GM12891 (cell line): ENCODE measurements at regions not wholly inside any gene's neighbourhood (a gene's known extent, or its start where the extent isn't known, plus 50 kb on each side); places are given as distances from the start of the nearest gene placed in this dataset.
"Not testable (repeated sequence)": the region's sequence is repeated elsewhere in the genome, so short reads cannot be mapped to it uniquely, and the experiment has no call there.

Experiments used
- DNase-seq: peaks from one replicate; pipeline ENCODE4 v3.0.0; 2011; ENCODE audit warnings: low spot score; ENCODE audit not compliant: insufficient read length
- FAIRE-seq: peaks from 2 replicates; lab custom pipeline; 2011; peaks lifted over from hg19 to GRCh38; lab: Jason Lieb, UNC
- PAX5 ChIP-seq: IDR thresholded peaks from 2 replicates; pipeline ENCODE4 v1.6.1; 2011; ENCODE audit warnings: low read length, moderate library complexity, mild to moderate bottlenecking; ENCODE audit not compliant: insufficient read depth, severe bottlenecking
- POLR2A ChIP-seq: IDR thresholded peaks from 2 replicates; pipeline ENCODE4 v1.6.1; 2011; ENCODE audit warnings: low read depth, low read length, control low read depth
- POLR2AphosphoS5 ChIP-seq: IDR thresholded peaks from 2 replicates; pipeline ENCODE4 v1.6.1; 2011; ENCODE audit warnings: low read depth, low read length, control low read depth
- POU2F2 ChIP-seq: IDR thresholded peaks from 2 replicates; pipeline ENCODE4 v1.6.1; 2011; ENCODE audit warnings: low read depth, mild to moderate bottlenecking, control low read depth, low read length, moderate library complexity
- SPI1 ChIP-seq: IDR thresholded peaks from 2 replicates; pipeline ENCODE4 v1.6.1; 2011; ENCODE audit warnings: low read depth, low read length, control low read depth
- TAF1 ChIP-seq: IDR thresholded peaks from 2 replicates; pipeline ENCODE4 v1.6.1; 2011; ENCODE audit warnings: low read depth, low read length, control low read depth

- TF ChIP-seq POU2F2 (no peak), POLR2A (no peak), PAX5 (no peak), TAF1 (no peak), POLR2AphosphoS5 (no peak), SPI1 (no peak)
- no peak for DNase-seq
- no peak for FAIRE-seq
These were observed 1169.9 kb downstream of the TYW1 start for GRCh38 chr7:68166525-68166924.

GRCh38 chr7:68173513-68173912, 1176.9 kb downstream of the TYW1 start:
- DNase-seq = no peak
- no peak for TF ChIP-seq POU2F2
- FAIRE-seq = no peak

DNA sequence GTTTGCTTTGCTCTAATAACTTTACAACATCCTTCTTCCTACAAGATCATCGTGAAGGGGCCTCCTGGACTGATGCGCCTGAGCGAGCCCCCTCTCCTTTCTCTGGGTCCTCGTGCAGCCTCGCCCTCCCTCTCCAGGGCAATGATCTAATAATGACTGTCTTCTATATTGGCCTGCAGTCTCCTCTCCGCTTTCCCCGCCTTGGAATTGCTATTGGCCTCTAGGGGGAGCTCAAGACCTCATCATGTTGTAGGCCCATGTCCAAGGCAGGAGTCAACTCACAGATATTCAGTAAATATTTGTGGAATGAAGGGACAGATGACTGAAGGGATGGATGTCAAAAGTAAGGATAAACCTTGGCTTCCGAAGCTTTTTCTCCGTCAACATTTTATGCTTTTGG, 1180.3 kb downstream of the TYW1 start:
- no peak for TF ChIP-seq TAF1
- TF ChIP-seq POLR2A = no peak
- TF ChIP-seq SPI1 = no peak
- TF ChIP-seq PAX5 = no peak
- TF ChIP-seq POLR2AphosphoS5 = no peak
- TF ChIP-seq POU2F2 = no peak
- FAIRE-seq = no peak
- DNase-seq = peak; percentile 23

DNA sequence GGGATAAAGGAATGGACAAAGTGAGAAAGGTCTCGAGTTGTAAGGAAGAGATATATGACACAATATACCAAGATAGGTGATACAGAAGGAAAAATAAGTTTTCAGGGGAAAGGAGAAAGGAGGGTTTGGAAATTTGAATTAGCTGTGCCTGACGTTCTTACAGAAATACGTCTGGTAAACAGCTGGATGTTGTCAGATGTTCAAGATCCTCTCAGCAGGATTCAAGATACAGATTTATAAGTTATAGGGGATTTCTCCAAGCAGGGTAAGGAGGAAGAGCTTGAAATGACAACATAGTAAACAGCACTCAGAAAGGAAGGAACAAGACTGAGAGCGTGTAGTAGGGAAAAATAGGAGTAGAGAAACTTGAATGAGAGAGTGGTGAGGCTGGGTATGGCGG, 1184.1 kb downstream of the TYW1 start:
- TF ChIP-seq POLR2AphosphoS5 (no peak), PAX5 (no peak), POLR2A (no peak), TAF1 (no peak), SPI1 (no peak), POU2F2 (no peak)
- DNase-seq (no peak), FAIRE-seq (no peak)

- TF ChIP-seq PAX5 (no peak), TAF1 (no peak), POLR2AphosphoS5 (no peak), SPI1 (no peak), POLR2A (no peak), POU2F2 (no peak)
- FAIRE-seq (no peak), DNase-seq (no peak)
These were observed 1186.5 kb downstream of the TYW1 start for GRCh38 chr7:68183176-68183575.

- no peak for DNase-seq
- no peak for TF ChIP-seq SPI1
- TF ChIP-seq PAX5 = no peak
- no peak for TF ChIP-seq TAF1
- no peak for TF ChIP-seq POU2F2
- no peak for TF ChIP-seq POLR2A
- no peak for TF ChIP-seq POLR2AphosphoS5
- no peak for FAIRE-seq
These were observed 1189.2 kb downstream of the TYW1 start for GRCh38 chr7:68185631-68186456.

GRCh38 chr7:68187532-68187931, 1190.9 kb downstream of the TYW1 start:
- DNase-seq (no peak), FAIRE-seq (no peak)
- TF ChIP-seq POLR2AphosphoS5 (no peak), POLR2A (no peak), PAX5 (no peak), SPI1 (no peak), POU2F2 (no peak), TAF1 (no peak)

DNA sequence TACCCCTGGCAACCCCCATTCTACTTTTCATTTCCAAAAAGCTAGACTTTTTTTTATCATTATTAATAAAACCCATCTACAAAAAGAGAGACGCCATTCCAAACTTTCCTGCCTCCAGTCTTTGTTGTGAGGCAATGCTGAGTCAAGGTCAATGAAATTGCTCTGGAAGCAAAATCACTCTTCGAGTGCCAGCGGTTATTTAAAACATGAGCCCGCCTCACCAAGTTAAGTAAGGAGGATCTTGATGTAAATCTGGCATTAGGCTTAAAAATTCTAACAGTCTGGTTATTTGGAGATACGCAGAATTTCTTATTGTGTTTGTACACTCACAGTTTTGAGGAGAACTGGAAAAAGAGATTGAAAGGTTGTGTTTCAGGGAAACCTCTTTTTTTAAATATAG, 1196.3 kb downstream of the TYW1 start:
- no peak for FAIRE-seq

DNA sequence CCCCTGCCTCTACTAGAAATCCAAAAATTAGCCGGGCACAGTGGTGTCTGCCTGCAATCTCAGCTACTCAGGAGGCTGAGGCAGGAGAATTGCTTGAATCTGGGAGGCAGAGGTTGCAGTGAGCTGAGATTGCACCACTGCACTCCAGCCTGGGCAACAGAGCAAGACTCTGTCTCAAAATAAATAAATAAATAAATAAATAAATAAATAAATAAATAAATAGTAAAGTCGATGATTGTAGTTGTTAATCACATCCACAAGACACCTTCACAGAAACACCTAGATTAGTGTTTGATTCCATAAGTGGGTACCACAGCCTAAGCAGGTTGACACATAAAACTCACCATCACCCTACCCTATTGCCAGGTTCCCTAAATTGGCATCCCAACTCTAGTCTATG, 1199.0 kb downstream of the TYW1 start:
- DNase-seq, FAIRE-seq: not testable (repeated sequence)

More for the DNA sequence above, 1196.3 kb downstream of the TYW1 start:
- TF ChIP-seq TAF1 (no peak), SPI1 (no peak), PAX5 (no peak)
- no peak for DNase-seq

- FAIRE-seq (no peak), DNase-seq (no peak)
- TF ChIP-seq TAF1 (no peak), PAX5 (no peak), POU2F2 (no peak), POLR2AphosphoS5 (no peak), POLR2A (no peak), SPI1 (no peak)
These were observed 1203.5 kb downstream of the TYW1 start for GRCh38 chr7:68200051-68200670.

DNA sequence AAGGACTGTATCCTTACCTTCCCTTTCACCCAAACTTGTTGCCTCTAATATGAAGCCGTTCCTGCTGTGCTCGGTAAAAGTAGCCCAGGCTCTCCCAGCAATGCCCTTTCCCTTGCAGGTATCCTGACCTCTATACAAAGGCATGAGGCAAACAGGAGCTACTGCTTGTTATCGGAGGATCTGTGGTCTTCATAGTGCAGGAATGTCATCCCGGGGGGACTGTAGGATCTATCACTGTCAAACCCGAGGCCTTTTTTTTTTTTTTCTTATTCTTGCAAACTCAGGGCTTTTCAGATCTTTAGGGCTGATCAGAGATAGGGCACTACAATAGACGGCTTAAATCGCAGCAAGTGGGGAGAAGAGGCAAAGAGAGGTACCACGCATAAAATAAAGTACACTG, 1206.6 kb downstream of the TYW1 start:
- DNase-seq (no peak), FAIRE-seq (no peak)
- TF ChIP-seq TAF1 (no peak), POLR2A (no peak), PAX5 (no peak), POU2F2 (no peak), POLR2AphosphoS5 (no peak), SPI1 (no peak)
